ENCODE measurements at regions not wholly inside any gene's neighbourhood (a gene's known extent, or its start where the extent isn't known, plus 50 kb on each side); places are given as distances from the start of the nearest gene placed in this dataset.

DNA sequence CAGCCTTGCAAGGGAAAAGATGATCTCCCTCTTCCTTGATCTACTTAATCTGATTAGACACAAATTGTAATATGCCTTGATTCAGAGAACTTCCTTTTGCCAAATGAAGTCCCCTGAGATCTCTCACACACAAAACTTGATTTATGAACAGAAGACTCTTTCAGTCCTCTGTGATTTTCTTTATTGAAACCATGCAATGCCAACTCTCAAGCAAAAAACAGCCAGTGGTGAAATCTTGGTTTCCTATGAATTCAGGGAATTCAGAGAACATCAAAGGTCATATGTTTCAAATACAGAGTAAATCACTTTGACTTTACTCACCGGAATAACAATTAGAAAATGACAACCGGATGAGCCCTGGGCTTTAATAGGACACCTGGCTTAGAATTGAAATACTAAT, 211.7 kb downstream of the ABHD5 start:
- DNase-seq = no peak

DNA sequence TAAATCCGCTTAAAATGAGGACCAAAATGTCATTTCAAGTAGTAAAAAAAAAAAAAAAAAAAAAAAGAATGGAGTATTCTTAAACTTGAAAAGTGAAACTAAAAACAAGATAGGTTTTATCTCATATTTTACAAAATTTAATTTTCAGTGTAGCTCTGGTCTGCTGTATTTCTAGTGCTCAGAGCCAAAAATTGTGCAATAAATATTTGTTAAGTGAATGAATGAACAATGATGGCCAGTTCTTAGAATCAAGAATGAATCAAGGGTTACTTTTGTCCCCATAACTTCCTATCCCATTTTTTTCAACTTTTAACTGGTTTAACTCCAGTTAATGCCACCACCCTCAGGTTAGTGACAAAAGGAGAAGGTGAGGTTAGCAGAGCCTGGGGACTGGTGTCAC, 214.4 kb downstream of the ABHD5 start:
- DNase-seq = no peak

DNA sequence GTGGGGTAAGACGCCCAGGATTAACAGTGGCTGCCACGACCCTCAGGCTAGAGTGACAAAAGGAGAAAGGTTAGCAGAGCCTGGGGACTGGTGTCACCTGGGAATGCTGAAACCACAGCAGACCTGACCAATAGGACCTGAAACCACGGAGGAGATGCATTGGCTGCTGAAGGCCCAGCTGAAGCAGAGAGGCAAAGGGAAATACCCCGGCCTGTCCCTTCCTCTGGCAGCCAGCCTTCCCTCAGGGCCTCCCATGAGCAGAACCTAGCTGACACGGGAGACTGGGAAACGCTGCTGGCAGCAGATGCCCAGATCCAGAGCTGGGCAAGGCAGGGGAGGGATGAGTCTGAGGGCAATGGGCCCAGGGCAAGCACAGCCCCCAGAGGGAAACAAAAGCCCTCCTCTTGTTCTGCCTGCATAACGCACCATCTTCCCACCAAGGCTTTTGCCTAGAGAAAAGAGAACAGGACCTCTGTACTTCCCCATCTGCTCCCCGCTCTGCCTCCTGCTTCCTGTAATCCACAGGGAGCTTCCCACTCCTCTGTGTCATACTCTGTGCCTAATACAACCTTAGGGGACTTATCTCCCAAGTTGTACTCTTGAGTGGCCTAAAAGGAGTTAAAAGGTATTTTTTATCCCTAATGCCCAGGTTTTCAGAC, 216.2 kb downstream of the ABHD5 start:
- DNase-seq = no peak

DNA sequence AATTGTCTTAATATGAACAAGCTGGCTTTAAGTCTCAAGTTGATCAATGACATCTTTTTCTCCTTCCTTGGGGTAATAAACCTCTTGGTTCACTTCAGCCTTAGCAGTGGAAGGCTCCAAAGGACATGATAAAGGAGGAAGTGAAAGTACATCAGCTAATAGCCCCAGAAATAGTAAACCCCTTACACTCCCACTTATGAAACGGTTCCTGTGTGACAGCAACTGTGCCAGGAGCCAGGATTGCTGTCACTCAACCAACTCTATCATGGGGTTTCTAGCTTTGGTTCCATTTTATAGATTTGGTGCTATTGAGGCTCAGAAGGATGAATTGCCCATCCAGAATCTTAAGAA, 216.7 kb downstream of the ABHD5 start:
- no peak for DNase-seq

DNA sequence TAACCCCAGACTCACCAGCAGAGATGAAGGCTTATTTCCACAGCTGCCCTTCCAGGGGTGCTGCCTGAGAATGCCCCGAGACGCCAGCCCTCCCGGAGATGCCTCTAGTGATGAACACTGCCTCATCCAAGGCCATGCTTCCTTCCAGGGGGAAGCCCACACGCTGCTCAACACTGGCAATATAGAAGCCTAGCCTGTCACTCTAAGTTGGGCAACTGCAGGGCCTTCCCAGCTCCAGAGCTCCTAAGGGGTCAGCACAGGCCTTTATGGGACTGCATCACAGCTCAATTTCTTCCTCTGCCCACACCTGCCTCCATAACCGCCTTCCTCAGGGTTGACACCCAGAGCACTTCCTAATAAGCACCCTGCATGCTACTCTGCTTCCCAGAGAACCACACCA, 217.7 kb downstream of the ABHD5 start:
- no peak for DNase-seq

DNA sequence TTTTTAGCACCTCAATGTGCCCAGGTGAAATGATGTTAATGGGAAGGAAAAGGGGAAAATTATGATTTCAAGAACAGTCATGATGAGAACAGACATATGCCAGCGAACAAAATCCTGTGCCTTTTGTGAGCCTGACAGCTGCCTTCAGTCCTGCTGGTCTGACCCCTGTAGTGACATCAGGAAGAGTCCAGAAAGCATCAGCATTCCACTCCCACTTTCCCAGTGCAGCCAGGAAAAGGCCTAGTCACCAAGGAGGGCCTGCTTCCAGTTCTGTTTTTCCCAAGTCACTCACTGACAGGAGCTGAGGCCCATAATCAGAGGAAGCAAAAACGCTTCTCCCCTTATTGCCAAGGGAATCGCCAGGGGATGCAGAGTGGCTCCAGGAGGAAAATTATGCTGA, 218.4 kb downstream of the ABHD5 start:
- DNase-seq = no peak

DNA sequence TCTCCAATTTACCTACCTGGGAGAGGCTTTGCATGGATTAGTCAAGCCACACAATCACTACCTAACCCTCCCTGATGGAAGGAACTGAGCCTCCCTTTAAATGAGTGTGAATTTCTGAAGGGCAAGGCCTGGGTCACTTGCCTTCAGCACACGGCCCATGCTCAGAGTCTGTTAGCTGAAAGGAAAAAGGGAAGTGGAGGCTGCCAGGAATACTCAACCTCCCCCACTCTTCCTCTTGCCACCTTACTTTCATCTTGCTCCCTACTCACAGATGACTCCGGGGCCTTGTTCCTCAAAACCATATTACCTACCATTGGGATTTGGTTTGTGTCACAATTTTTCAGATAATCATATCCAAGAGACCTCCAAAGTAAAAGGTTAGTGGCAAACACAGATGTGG, 220.0 kb downstream of the ABHD5 start:
- no peak for DNase-seq

DNA sequence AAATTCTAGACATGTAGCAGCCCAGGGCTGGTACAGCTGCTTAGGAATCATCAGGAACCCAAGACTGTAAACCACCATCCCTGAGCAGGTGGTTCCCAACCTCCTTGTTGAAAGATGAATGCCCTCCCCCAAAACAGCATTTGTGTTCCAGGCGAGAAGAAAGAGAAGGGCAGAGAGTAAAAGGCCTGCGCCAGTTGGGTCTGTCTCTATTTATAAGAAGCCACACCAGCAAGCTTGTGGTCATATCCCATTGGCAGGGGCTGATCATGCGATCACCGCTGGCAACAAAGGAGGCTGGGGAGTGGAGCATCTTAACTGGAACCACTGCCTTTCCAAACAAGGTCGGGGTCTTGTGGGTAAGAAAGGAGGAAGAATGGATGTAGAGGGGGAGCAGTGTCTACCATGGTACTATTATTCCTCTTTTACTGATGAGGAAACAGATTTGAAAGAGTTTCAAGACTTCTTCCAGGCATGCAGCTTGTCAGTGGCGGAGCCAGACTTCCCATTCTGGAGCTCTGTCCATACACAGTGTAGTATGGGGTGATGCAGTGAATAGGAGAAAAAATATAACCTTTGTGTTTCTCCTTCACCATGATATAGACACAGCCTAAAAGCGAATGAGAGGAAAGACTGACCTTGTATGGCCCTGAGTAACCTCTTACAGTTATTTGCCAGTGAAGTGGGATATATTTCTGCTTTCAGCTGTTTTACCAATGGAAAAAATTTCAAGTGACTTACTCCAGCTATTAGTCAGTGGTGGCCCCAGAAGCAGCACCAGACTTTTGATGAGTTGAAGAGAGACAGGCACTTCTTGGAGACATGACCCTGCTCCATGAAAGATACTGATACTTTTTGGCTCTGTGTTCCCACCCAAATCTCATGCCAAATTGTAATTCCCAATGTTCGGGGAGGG, 222.6 kb downstream of the ABHD5 start:
- DNase-seq = no peak

DNA sequence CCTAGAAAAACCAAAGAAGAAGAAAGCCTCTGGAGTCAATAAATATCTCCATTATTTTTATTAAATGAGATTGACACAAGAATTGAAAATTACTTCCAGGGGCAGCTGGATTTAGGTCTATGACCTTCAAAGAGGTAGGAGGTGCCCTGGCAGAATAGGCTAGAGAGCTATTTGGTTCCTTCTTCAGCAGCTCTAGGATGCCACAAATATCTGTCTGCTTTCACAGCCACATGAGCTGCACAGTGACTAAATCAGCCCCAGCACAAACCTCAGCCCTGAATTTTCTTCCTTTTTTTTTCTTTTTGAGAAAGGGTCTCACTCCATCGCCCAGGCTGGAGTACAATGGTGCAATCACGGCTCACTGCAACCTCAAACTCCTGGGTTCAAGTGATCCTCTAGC, 223.5 kb downstream of the ABHD5 start:
- no peak for DNase-seq

DNA sequence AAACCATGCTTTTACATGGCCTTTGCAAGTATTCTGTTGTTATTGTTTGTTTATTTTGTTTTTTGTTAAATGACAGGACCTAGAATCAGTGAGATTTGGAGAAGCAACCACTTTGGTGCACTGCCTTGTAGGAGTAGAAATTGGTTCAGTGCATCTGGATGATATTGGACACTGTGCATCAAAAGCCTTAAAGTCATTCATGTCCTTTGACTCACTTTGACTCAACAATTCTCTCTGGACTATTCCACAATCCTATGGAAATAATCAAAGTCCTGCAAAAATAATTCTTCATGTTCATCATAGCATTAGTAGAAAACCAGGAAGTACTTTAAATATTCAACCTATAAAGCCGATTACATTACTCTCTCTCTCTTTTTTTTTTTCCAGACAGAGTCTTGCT, 224.8 kb downstream of the ABHD5 start:
- DNase-seq = no peak

DNA sequence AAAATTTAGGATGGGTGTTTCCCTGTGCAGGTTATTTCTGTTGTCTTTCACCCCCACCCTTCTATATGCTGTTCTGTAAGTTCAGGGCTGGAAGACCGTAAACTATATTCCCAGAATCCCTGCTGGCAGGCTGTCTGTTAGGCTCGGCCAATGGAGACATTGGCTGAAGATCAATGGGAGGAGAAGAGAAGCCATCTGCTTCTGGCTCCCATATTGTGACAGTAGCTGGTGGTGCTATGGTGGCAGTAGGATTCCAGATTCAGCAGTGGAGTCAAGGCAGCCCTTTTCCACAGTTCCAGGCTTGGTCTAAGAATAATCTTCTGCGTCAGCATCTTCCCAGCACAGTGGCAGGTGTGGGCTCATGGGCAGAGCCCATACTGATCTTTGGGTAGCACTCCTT, 226.6 kb downstream of the ABHD5 start:
- no peak for DNase-seq

DNA sequence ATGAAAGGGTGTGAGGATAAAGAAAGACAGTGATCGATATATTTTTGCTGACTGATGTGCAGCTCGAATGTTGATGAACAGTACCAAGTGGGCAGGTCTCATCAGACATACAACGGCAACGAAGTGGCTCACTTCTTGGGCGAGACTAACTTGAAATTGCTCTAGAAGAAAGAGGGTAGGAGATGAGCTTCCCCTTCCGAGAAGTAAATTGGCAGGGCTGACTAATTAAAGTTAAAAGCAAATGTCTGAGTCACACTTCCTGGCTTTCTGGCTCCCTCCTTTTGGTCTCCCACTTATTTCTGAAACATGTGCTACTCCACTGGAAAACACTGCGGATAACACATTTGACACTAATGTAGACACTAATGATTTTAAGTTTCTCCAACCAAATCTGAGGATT, 228.3 kb downstream of the ABHD5 start:
- no peak for DNase-seq

DNA sequence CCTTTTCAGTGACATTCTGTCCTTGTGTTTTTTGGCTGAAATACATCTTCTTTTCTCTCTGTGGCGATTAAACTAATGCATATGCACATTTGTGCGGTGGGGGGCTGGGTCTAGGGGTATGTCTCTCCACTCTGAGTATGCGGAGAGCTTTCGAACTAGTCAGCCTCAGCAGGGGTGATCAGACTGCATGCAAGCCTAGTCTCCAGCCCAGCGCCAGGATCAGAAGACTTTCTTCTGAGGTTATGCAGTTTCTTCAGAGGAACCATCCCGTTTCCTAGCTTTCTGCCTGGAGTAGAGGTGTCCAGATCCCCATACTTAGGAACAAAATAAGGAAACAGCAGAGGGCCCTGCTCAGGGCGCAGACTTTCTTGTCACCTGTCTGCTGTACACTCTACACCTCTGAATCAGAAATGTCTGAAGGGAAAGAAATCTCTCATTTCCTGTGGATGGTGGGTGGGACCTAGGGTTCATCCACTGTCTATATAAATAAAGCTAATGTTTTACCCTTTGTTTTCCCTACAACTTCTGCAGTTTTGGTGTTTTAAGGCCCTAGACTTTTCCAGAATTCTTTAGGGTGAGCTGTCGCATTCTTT, 230.4 kb downstream of the ABHD5 start:
- no peak for DNase-seq

DNA sequence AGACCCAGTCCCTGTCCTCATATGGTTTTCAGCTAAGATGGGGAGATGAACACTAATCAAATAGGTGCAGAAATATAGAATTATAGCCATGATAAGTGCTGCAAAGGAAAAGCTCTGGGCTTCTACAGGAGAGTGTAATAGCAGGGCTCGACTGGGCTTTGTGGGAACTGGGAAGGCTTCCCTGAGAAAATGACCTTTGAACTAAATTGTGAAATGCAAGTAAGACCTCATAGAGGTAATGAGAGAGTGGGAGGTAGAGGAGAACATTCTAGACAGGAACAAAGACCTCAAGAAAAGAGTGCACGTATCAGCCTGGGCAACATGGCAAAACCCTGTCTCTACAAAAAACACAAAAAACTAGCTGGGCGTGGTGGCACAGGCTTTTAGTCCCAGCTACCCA, 231.6 kb downstream of the ABHD5 start:
- no peak for DNase-seq

DNA sequence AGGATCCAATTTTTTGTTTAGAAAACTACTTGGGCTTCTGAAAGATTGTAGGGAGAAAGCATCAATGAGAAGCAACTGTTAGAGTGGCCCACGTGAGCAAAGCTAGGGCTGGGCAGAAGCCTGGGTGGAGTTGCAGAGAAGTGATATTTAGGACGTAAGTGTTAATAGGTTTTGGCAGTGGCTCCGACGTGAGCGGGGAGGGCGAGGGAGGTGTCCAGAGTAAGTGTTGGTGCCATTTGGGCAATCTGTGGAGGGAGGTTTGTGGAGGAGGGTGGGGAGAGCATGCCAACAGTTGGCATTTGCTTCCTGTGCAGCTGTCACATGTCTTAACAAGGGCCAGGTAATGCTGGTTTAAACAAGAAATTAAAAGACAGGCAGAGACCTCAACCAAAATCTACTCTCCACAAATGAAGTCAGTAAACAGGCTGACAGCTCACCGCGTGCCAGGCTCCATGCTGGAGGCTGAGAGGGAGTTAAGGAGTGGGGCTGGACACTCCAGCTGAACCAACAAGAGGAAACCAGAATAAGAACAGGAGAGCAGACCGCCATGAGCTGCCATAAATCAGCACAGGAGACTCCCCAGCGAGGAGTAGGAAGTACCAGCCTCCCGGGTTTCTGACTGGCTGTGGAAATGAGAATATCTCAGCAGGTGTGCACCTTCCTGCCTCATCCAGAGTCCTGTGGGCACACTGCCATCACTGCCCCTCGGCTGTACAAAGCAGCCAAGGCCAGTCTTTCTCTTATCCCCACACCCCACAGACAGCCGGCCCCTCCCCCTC, 232.6 kb downstream of the ABHD5 start:
- DNase-seq = no peak

DNA sequence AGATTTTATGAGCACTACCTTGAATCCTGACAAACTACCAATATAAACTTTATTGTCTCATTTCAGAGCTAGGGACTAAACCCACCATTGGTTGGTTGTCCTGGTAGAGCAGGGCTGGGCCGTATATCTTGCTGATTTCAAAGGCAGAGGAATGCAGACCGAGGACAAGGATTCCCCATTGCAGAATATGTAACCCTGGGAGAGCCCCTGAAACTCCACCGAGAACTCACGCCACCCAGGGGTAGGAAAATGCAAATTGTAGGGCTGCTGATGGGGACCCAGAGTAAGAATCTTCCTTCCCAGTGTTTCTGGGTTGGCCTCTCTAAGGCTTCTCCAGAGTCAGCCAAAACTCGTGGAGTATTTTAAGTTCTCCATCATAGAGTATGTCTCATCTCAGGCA, 235.3 kb downstream of the ABHD5 start:
- DNase-seq = no peak

DNA sequence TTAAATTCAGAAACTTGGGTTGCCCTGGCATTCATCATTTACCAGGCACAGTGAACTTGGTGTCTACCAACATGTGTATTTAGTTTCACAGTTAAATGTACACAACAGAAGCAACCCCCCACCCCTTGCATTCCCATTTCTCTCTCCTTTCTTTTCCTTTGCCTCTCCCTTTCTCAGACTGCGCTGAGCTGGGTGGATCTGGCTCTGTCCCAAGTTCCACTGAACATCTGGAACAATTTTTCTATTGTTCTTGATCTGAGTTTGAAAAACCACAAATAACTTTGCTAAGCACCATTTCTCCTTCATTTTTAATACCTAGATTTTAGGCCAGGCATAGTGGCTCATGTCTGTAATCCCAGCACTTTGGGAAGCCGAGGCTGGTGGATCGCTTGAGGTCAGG, 242.2 kb downstream of the ABHD5 start:
- DNase-seq = no peak

DNA sequence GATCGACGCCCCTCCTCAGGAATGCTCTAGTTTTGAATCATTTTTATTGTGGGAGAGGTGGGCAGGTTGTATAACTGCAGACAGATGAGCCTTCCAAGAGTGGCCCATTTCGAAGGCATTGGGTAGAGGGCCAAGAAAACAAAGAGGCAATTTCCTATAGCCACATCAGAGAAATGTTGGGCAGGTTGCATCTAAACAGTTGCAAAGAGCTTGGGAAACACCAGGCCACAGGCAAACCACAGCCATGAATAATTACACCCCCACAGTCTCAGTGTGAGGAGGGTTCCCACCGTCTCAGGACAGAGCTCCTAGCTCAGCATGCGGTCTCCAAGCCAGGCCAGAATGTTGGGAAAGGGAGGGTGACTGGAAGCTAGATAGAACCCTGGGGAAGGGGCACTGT, 257.3 kb downstream of the ABHD5 start:
- peak; percentile 47 for DNase-seq

DNA sequence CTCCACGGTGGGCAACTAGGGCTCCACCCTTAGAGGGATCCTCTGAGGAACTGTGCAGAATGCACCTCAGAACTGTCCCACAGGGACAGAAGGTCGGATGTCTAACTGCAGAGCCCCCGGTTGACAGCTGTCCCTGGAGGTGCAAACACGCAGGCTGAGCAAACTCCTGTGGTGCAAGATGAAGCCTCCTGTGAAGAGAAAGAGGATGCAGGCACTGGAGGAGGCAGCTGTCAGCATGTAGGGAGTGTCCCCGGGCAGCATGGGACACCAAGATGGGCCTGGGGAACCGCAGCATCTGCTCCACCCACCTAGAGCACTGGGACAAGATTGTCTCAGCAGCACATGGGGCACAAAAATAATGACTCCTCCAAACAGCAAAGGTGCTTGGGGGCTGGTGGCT, 258.9 kb downstream of the ABHD5 start:
- DNase-seq = no peak

DNA sequence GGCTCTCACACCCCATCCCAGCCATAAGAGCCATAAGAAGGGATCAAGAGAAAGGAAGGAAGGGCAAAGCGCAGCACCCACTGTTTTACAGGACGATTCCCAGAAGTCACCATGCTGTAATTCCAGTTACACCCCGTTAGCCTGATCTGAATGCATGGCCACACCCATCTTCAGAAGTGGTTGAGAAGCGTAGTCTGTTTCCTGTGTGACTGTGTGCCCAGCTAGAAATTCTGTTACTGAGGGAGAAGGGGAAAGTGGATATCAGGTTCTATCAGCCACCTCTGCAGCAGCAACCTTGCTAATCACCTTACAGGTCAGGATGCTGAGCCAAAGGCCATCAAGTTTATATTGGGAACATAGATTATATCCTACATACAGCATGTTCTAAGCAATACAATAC, 260.0 kb downstream of the ABHD5 start:
- no peak for DNase-seq

DNA sequence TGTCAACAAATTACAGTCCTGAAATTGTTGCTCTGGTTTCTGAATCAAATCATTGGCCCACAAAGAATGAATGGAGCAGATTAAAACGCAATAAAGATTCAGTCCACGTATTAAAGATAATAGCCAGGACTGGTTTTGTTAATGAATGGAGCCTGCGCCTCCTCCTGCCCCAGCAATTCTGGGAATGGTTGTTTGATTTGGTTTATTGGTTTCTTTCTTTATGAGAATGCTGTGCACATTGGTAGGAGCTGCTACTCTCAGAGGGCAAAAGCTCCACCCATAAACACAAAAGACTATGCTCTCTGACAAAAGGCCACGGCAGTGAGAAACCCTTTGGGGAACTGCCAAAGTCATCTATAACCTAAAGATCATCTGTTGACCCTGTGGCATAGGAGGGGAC, 261.1 kb downstream of the ABHD5 start:
- DNase-seq = no peak

DNA sequence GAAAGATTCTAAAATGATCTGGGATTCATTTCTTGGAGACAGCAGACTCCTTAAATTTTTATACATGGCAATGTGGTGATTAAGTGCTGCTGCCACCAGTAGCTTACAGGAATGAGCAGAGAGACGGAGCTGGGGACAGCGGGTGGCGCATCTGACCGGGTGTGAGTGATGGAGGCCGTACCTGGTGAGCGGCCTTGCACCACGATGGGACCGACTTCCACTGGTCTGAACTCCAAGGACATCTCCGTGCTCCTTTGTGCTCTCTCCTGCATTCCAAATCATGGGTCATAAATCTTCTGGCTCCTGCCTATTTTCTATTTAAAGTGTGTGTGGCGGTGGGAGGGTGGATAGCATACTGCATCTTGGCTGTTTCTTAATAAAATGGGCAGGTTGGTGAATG, 262.6 kb downstream of the ABHD5 start:
- DNase-seq = no peak

Measured in left hindlimb (tissue), 1 donor.